ENCODE measurements at regions not wholly inside any gene's neighbourhood (a gene's known extent, or its start where the extent isn't known, plus 50 kb on each side); places are given as distances from the start of the nearest gene placed in this dataset.

DNA sequence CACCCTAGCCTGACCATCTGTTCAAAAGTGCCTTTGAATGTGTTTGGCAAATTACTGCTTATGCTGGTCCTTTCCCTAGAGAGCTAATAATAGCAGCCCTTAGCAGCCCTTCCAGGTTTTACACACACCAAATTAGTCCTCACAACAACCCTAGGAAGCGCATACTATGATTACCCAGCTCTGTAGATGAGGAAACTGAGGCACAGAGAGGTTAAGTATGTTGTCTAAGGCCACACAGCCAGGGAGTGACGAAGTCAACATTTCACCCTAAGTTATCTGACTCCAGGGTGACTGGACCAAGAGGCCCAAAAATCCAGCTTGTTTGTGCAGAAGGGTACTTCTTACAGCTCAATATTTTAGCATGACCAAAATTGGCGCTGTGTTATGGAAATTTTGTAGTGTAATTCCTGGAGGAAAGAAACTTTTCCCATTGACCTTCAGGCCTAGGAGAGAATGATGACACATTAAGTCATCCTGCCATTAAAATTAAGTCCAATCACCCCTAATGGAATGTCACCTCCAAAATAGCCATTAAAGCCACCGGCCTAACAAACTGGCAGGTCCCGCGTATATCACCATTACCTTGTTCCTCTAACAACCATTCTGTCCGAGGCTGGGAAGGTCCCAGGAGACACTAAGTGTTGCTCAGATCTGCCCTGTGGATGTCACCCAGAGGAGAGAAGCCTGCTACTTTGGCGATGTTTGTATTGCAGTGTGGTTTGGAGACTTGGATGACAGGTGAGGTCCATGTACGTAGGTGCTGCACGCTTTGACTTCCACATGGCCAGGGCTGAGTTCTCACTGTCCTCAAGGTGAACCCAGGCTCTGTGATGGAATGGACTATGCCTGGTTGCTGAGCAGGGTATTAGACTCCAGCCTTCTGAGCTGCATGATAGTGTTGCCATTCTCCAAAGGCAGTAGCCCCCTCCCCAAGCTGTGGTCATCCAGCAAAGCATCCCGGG, 258.3 kb downstream of the TOMM20 start:
- Histone ChIP-seq H3K27ac (ENCODE audit: low read length in 2 of 2) (no peak overlapping the region), H3K9me3 (ENCODE audit: control extremely low read depth in 1 of 3, control insufficient read depth in 2 of 3, insufficient read depth in 1 of 3, low read length in 2 of 3) (peaks cover 0 to 4% (median 1%) of the 10 kb centered on the region in 3 donors), H3K79me2 (ENCODE audit: control insufficient read depth, insufficient read depth, low read length) (no peaks in the 10 kb centered on the region), H2AFZ (ENCODE audit: insufficient read depth, low read depth, low read length, poor library complexity, severe bottlenecking) (no peak overlapping the region), H3K4me3 (ENCODE audit: control extremely low read depth in 1 of 5, extremely low read depth in 1 of 5, insufficient read depth in 1 of 5, low read depth in 2 of 5, low read length in 4 of 5) (no peak overlapping the region), H3K36me3 (replicated peaks in 1 of 2; ENCODE audit: control extremely low read depth in 1 of 2, control insufficient read depth in 1 of 2, extremely low read depth in 1 of 2, insufficient read depth in 2 of 2, low read length in 1 of 2) (no peaks in the 10 kb centered on the region), H3K27me3 (replicated peaks in 1 of 4; ENCODE audit: control extremely low read depth in 1 of 4, control insufficient read depth in 3 of 4, insufficient read depth in 4 of 4, low read length in 3 of 4) (no peaks in the 10 kb centered on the region), H4K20me1 (ENCODE audit: control insufficient read depth, insufficient read depth, low read length, poor library complexity, severe bottlenecking) (no peaks in the 10 kb centered on the region), H3K9ac (ENCODE audit: low read length) (no peak overlapping the region), H3K4me2 (replicated peaks; ENCODE audit: low read depth, low read length, poor library complexity, severe bottlenecking) (no peak overlapping the region), H3K4me1 (ENCODE audit: control insufficient read depth in 2 of 2, insufficient read depth in 2 of 2, low read length in 2 of 2) (no peaks in the 10 kb centered on the region)
- TF ChIP-seq, protein P1, sequence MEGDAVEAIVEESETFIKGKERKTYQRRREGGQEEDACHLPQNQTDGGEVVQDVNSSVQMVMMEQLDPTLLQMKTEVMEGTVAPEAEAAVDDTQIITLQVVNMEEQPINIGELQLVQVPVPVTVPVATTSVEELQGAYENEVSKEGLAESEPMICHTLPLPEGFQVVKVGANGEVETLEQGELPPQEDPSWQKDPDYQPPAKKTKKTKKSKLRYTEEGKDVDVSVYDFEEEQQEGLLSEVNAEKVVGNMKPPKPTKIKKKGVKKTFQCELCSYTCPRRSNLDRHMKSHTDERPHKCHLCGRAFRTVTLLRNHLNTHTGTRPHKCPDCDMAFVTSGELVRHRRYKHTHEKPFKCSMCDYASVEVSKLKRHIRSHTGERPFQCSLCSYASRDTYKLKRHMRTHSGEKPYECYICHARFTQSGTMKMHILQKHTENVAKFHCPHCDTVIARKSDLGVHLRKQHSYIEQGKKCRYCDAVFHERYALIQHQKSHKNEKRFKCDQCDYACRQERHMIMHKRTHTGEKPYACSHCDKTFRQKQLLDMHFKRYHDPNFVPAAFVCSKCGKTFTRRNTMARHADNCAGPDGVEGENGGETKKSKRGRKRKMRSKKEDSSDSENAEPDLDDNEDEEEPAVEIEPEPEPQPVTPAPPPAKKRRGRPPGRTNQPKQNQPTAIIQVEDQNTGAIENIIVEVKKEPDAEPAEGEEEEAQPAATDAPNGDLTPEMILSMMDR (IDR thresholded peaks at IDR 0.05) = no peak
- no peak for TF ChIP-seq EZH2 (IDR thresholded peaks at IDR 0.05; ENCODE audit: borderline replicate concordance, insufficient read depth, low read depth, low read length, poor library complexity, severe bottlenecking)
- H3K9me3 Mint-ChIP-seq (ENCODE audit: insufficient read depth) = no peaks in the 10 kb centered on the region
- ATAC-seq (ENCODE audit: low read depth) (no peak), DNase-seq (no peak)
- no peaks in the 10 kb centered on the region for H3K27me3 Mint-ChIP-seq
- H3K27ac Mint-ChIP-seq = no peak overlapping the region
- ChIA-PET CTCF (no interaction called here), POLR2A (no interaction called here)
- intact Hi-C loops (cut with micrococcal nuclease) = no loop called here
- WGBS (ENCODE audit: insufficient coverage) = 92% methylated on average over 6 of the region's 11 CpGs
- peaks cover 2% of the 10 kb centered on the region for H3K4me1 Mint-ChIP-seq
- no peak overlapping the region for H3K4me3 Mint-ChIP-seq
